Calu3 (cell line): ENCODE measurements at regions not wholly inside any gene's neighbourhood (a gene's known extent, or its start where the extent isn't known, plus 50 kb on each side); places are given as distances from the start of the nearest gene placed in this dataset.

Source experiments
- BruUV-seq: library from RNA; stranded (reverse); fragments of 400-500 nt; replicated peaks from 2 replicates; lab custom pipeline; 2021; lab: Mats Ljungman, UMichigan
- CTCF ChIA-PET: fragments of 300-600 bp; sonication (Branson Sonifier 250); formaldehyde crosslinking; loops from one replicate; lab custom pipeline; 2022; ENCODE audit warnings: antibody characterized with exemption; lab: Charles Lee
- DNase-seq: peaks from one replicate; pipeline ENCODE4 v3.0.0; 2022
- H3K27ac Mint-ChIP-seq: one replicate; pipeline ENCODE4 v1.8.0; 2022; ENCODE audit warnings: mixed read lengths; ENCODE audit not compliant: unreplicated experiment
- H3K27me3 Mint-ChIP-seq: one replicate; pipeline ENCODE4 v1.8.0; 2022; ENCODE audit warnings: mixed read lengths; ENCODE audit not compliant: unreplicated experiment
- H3K36me3 Mint-ChIP-seq: one replicate; pipeline ENCODE4 v1.8.0; 2022; ENCODE audit warnings: mild to moderate bottlenecking, moderate library complexity, mixed read lengths; ENCODE audit not compliant: insufficient read depth, unreplicated experiment
- H3K4me1 Mint-ChIP-seq: one replicate; pipeline ENCODE4 v1.8.0; 2022; ENCODE audit warnings: mild to moderate bottlenecking, low read depth, mixed read lengths; ENCODE audit not compliant: unreplicated experiment
- H3K4me3 Mint-ChIP-seq: one replicate; pipeline ENCODE4 v1.8.0; 2022; ENCODE audit warnings: mild to moderate bottlenecking, low read depth, moderate library complexity, mixed read lengths; ENCODE audit not compliant: unreplicated experiment
- H3K9me3 Mint-ChIP-seq: one replicate; pipeline ENCODE4 v1.8.0; 2022; ENCODE audit warnings: low read depth, mixed read lengths; ENCODE audit not compliant: unreplicated experiment
- intact Hi-C: fragments of 100-400 bp; cut with micrococcal nuclease; formaldehyde crosslinking; loops from one replicate; pipeline ENCODE4 v1.10.0; 2022; ENCODE audit not compliant: unreplicated experiment
- TF ChIP-seq, protein P1 (sequence below): fragments of 200-600 bp; IDR thresholded peaks from one replicate; pipeline ENCODE4 v1.8.0; 2022; ENCODE audit warnings: antibody characterized with exemption; ENCODE audit not compliant: unreplicated experiment

DNA sequence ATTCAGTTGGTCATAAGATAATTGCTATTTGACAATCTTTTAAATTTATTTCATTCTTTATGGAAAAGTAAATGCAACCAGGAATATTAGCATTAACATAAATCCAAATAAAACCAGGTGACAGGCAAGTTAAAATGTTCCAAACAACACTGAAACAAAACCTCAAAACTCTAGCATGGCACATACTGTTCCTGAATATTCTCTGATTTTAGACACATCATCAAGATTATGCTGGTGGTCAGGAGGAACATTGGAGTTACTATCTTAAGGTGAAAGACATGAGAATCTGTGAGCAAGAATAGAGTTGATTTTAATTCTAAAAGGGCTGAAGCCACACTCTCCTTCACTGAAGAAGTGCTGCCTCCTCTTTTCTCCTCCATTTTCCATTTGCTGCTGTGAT, 421.0 kb upstream of the THBS1 start:
- Mint-ChIP-seq H3K9me3 (no peaks in the 10 kb centered on the region), H3K4me1 (peaks cover 2% of the 10 kb centered on the region), H3K27ac (no peak overlapping the region), H3K4me3 (no peak overlapping the region), H3K27me3 (no peaks in the 10 kb centered on the region), H3K36me3 (no peaks in the 10 kb centered on the region)
- DNase-seq, result no peak
- no TSS peak for BruUV-seq
- CTCF ChIA-PET, result no interaction called here
- intact Hi-C loops, result loop anchor here (10.0 kb wide), 1 partner anchor 165 kb away; no protein-coding TSS in a partner anchor
- TF ChIP-seq, protein P1, sequence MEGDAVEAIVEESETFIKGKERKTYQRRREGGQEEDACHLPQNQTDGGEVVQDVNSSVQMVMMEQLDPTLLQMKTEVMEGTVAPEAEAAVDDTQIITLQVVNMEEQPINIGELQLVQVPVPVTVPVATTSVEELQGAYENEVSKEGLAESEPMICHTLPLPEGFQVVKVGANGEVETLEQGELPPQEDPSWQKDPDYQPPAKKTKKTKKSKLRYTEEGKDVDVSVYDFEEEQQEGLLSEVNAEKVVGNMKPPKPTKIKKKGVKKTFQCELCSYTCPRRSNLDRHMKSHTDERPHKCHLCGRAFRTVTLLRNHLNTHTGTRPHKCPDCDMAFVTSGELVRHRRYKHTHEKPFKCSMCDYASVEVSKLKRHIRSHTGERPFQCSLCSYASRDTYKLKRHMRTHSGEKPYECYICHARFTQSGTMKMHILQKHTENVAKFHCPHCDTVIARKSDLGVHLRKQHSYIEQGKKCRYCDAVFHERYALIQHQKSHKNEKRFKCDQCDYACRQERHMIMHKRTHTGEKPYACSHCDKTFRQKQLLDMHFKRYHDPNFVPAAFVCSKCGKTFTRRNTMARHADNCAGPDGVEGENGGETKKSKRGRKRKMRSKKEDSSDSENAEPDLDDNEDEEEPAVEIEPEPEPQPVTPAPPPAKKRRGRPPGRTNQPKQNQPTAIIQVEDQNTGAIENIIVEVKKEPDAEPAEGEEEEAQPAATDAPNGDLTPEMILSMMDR, result no peak

DNA sequence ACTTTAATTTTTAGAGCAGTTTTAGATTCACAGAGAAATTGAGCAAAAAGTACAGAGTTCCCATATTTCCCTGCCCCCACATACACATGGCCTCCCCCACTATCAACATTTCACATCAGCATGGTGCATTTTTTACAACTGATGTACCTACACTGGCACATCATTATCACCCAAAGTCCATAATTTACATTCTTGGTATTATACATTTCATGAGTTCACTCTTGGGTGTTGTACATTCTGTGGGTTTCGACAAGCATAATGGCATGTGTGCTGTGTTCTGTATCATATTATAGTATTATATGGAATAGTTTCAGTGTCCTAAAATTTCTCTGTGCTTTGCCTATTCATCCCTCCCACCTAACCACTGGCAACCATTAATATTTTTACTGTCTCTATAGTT, 419.8 kb upstream of the THBS1 start:
- no peaks in the 10 kb centered on the region for H3K4me1 Mint-ChIP-seq
- H3K27ac Mint-ChIP-seq, result no peak overlapping the region
- no peaks in the 10 kb centered on the region for H3K9me3 Mint-ChIP-seq

DNA sequence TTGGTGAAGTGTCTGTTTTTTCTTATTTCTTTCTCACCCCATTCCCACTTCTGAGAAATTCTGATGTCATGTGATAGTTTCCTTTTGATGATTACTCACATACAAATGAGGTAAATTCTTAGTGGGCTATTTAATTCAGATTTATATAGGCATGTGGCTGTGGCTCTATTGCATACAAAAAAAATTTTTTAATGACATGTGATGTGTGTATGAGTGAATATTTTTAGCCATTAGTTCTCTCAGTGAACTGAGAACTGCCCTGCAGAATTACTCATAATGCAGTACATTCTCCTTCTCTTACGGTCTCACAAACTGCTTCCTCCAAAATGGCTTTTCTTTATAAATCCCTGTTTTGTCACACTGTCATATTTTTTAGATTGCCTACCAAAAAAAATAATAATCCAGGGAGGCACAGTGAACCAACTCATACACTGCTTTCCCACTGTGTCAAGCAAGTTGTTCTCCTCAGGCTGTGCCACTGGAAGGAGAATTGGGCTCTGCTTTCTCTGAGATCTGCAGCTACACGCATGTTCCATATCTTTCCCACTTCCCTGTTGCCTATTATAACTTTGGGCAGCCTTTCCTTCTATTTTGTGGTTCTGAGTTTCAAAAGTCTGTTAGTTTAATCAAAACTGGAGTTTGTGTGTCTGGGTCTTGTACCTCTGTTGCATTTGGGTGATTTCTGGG, 415.7 kb upstream of the THBS1 start:
- Mint-ChIP-seq H3K27me3 (no peaks in the 10 kb centered on the region), H3K36me3 (no peaks in the 10 kb centered on the region), H3K9me3 (no peaks in the 10 kb centered on the region), H3K27ac (no peak overlapping the region), H3K4me1 (no peaks in the 10 kb centered on the region), H3K4me3 (no peak overlapping the region)
- BruUV-seq, result no TSS peak
- CTCF ChIA-PET, result no interaction called here
- no peak for DNase-seq
- intact Hi-C loops, result no loop called here
- TF ChIP-seq, protein P1, result no peak

More for the DNA sequence above, 419.8 kb upstream of the THBS1 start:
- DNase-seq, result no peak
- Mint-ChIP-seq H3K27me3 (no peaks in the 10 kb centered on the region), H3K36me3 (no peaks in the 10 kb centered on the region), H3K4me3 (no peak overlapping the region)
- intact Hi-C loops, result no loop called here
- BruUV-seq, result no TSS peak
- TF ChIP-seq, protein P1, result no peak
- CTCF ChIA-PET, result no interaction called here

DNA sequence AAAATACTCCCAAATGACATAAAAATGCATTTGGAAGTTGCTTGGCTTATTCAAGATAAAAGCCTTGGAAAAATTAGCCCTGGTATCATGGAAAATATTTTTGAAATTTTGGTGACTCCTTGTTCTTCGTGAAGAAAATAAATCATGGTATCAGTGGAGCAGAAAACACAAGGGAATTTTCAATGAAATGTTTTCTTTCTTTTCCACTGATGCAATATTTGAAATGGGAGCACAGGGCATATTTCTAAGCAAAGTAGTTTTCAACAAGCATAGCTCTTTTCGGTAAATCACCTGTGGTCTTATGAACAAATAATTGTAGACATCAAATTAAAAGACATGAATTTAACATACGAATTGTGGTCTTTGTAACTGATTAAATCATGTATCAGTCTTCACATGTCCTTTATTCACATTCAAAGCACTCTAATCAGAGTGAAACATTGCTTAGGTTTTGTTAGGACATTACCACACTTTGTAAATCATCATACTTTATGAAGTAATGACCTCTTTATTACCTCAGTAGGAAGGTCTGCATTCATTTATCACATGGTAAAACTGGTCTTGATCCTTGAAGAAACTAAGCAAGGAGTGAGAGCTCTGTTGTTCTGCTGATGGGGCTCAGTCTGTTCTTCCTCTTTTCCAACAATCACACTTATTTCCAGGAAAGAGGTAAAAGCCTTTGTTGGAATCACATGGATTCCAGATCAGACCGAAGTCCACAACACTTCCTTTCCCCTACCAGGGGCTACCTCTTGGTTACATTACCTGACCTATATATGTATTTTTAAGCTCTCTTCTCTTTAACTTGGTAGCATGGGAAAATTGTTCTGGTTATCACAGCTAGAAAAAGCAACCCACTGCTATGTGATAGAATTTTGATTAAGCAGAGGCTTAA, 413.5 kb upstream of the THBS1 start:
- H3K27ac Mint-ChIP-seq, result no peak overlapping the region
- peaks cover 9% of the 10 kb centered on the region for H3K4me1 Mint-ChIP-seq
- no peaks in the 10 kb centered on the region for H3K27me3 Mint-ChIP-seq
- no TSS peak for BruUV-seq
- TF ChIP-seq, protein P1, result no peak
- H3K36me3 Mint-ChIP-seq, result no peaks in the 10 kb centered on the region
- H3K4me3 Mint-ChIP-seq, result no peak overlapping the region
- intact Hi-C loops, result no loop called here
- no peak for DNase-seq
- CTCF ChIA-PET, result no interaction called here
- H3K9me3 Mint-ChIP-seq, result no peaks in the 10 kb centered on the region
